Lower lobe of right lung (tissue), 2 donors: ENCODE measurements at regions not wholly inside any gene's neighbourhood (a gene's known extent, or its start where the extent isn't known, plus 50 kb on each side); places are given as distances from the start of the nearest gene placed in this dataset.

ENCODE experiments used
- ATAC-seq, 2 donors: fragments of 200-7000 bp; cut with Tn5 transposase; one replicate each; pipeline ENCODE4 v1.9.1; 2020 to 2022; ENCODE audit warnings: mild to moderate bottlenecking in 2 of 2, moderate library complexity in 2 of 2
- DNase-seq: peaks from one replicate; pipeline ENCODE4 v3.0.0-alpha.2; 2020
- H3K27ac ChIP-seq: fragments of 200-600 bp; one replicate; pipeline ENCODE4 v1.8.0; 2022
- H3K27me3 ChIP-seq: fragments of 200-600 bp; one replicate; pipeline ENCODE4 v1.8.0; 2022; ENCODE audit warnings: low read depth
- H3K36me3 ChIP-seq: fragments of 200-600 bp; one replicate; pipeline ENCODE4 v1.8.0; 2022; ENCODE audit warnings: mild to moderate bottlenecking
- H3K4me1 ChIP-seq: fragments of 200-600 bp; one replicate; pipeline ENCODE4 v1.8.0; 2022
- H3K4me3 ChIP-seq: fragments of 200-600 bp; one replicate; pipeline ENCODE4 v1.8.0; 2022; ENCODE audit warnings: mild to moderate bottlenecking
- H3K9me3 ChIP-seq: fragments of 200-600 bp; one replicate; pipeline ENCODE4 v1.8.0; 2022
- intact Hi-C: fragments of 100-400 bp; cut with DNase I; formaldehyde crosslinking; loops from one replicate; pipeline ENCODE4 v1.11.0; 2022
- TF ChIP-seq, protein P1 (sequence below): fragments of 200-600 bp; IDR thresholded peaks from one replicate; pipeline ENCODE4 v1.8.0; 2022; ENCODE audit warnings: antibody characterized with exemption, mild to moderate bottlenecking
- donor health status: DM: no; HTN: yes; CAD: no; lungs with severe emphysema.

DNA sequence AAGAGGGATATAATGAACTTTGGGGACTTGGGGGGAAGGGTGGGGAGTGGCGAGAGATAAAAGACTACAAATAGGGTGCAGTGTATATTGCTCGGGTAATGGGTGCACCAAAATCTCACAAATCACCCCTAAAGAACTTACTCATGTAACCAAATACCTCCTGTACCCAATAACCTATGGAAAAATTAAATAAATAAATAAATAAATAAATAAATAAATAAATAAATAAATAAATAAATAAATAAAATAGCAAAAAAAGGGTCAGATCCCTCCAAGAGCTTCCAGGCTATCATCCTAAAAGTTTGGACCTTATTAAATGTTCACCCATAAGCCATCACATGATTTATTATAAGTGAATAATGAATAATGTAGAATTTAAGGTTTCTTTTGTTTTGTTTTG is 636.1 kb upstream of the C16orf82 start:
- no peak for DNase-seq
- TF ChIP-seq, protein P1, sequence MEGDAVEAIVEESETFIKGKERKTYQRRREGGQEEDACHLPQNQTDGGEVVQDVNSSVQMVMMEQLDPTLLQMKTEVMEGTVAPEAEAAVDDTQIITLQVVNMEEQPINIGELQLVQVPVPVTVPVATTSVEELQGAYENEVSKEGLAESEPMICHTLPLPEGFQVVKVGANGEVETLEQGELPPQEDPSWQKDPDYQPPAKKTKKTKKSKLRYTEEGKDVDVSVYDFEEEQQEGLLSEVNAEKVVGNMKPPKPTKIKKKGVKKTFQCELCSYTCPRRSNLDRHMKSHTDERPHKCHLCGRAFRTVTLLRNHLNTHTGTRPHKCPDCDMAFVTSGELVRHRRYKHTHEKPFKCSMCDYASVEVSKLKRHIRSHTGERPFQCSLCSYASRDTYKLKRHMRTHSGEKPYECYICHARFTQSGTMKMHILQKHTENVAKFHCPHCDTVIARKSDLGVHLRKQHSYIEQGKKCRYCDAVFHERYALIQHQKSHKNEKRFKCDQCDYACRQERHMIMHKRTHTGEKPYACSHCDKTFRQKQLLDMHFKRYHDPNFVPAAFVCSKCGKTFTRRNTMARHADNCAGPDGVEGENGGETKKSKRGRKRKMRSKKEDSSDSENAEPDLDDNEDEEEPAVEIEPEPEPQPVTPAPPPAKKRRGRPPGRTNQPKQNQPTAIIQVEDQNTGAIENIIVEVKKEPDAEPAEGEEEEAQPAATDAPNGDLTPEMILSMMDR = no peak
- intact Hi-C loops = no loop called here

DNA sequence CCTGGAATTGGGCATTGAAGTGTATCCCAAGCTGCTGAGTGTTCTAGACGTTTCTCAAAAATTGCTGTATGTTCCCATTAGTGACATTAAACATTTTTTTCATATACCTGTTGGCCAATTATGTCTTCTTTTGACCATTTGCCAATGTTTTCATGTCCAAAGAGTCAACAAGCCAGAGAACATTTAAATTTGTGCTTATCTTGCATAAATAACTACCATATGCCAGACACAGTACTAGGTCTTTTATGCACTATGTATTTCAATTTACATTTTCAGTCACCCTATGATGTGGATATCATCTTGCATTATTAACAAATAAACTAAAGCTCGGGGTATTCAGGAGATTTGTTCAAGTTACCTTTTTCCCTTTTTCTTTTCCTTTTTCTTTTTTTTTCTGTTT is 632.9 kb upstream of the C16orf82 start:
- TF ChIP-seq, protein P1 = no peak
- Histone ChIP-seq H3K4me1 (no peaks in the 10 kb centered on the region), H3K27ac (no peak overlapping the region), H3K27me3 (no peaks in the 10 kb centered on the region), H3K36me3 (no peaks in the 10 kb centered on the region), H3K4me3 (no peak overlapping the region), H3K9me3 (no peaks in the 10 kb centered on the region)
- ATAC-seq (no peak), DNase-seq (no peak)
- intact Hi-C loops = no loop called here

More for the DNA sequence above, 636.1 kb upstream of the C16orf82 start:
- Histone ChIP-seq H3K9me3 (no peaks in the 10 kb centered on the region), H3K36me3 (no peaks in the 10 kb centered on the region), H3K27me3 (no peaks in the 10 kb centered on the region), H3K4me1 (no peaks in the 10 kb centered on the region), H3K4me3 (no peak overlapping the region), H3K27ac (no peak overlapping the region)
- ATAC-seq = no peak

DNA sequence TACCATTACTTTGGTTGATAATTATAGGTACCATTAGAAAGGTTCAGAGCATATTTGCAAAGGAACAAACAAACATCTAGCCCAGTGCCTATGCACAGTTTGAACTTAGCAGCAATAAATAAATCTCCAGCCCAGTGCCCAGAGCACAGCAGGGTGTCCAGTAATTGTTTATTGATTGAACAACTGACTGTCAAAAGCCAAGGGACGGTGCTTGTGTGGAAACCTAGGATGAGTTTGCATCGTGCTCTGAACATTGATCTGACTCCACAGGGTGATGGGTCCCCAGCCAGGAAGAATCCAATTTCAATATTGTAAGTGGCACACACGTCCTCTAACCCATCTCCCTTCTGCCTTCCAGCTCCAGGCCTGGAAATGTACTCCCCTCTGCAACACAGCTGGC is 625.5 kb upstream of the C16orf82 start:
- intact Hi-C loops = no loop called here
- Histone ChIP-seq H3K27me3 (no peaks in the 10 kb centered on the region), H3K36me3 (no peaks in the 10 kb centered on the region), H3K27ac (no peak overlapping the region), H3K4me3 (no peak overlapping the region), H3K9me3 (no peaks in the 10 kb centered on the region), H3K4me1 (no peaks in the 10 kb centered on the region)
- TF ChIP-seq, protein P1 = no peak
- ATAC-seq (no peak), DNase-seq (no peak)

DNA sequence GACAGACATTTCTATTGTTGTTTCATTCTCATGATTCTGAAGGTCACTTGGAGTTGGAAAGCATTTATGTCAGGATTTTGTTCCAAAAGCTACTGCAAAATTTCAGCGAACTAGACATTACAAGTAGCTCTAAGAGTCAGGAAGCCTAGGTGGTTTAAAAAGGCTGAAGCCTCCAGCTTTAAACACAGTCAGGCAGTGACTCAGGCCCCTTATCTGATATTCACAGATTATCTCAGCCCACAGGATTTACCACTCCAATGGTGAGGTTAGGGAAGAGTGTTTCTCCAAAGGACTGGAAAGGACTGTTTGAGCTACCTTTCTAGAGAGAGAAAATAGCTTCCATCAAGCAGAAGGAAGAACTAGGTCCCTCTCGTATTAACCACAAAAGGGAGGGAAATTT is 624.4 kb upstream of the C16orf82 start:
- no peaks in the 10 kb centered on the region for H3K27me3 ChIP-seq
- H3K4me3 ChIP-seq = no peak overlapping the region
- H3K36me3 ChIP-seq = no peaks in the 10 kb centered on the region
- no peak for ATAC-seq
- intact Hi-C loops = no loop called here
- no peak overlapping the region for H3K27ac ChIP-seq
- no peaks in the 10 kb centered on the region for H3K4me1 ChIP-seq
- DNase-seq = no peak
- no peaks in the 10 kb centered on the region for H3K9me3 ChIP-seq
- TF ChIP-seq, protein P1 = no peak

DNA sequence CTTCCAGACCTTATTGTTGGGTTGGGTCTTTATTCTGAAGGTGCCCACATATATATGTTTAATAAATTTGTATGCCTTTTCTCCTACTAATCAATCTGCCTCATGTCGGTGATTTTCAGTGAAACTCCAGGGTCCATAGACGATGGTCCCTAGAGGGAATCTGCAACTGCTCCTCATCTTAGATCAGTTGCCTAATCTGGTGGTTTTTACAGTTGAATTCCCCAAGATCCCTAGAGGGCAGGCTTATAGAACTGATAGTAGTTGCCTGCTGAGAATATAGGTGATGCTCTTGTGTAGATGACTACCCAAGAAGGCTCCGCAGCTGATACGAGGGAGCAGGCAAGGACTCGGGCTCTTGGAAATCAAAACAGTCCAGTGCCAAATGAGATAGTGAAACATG is 619.2 kb upstream of the C16orf82 start:
- DNase-seq (no peak), ATAC-seq (no peak)
- Histone ChIP-seq H3K4me3 (no peak overlapping the region), H3K9me3 (no peaks in the 10 kb centered on the region), H3K27ac (no peak overlapping the region), H3K36me3 (no peaks in the 10 kb centered on the region), H3K4me1 (no peaks in the 10 kb centered on the region), H3K27me3 (no peaks in the 10 kb centered on the region)
- intact Hi-C loops = no loop called here
- TF ChIP-seq, protein P1 = no peak

DNA sequence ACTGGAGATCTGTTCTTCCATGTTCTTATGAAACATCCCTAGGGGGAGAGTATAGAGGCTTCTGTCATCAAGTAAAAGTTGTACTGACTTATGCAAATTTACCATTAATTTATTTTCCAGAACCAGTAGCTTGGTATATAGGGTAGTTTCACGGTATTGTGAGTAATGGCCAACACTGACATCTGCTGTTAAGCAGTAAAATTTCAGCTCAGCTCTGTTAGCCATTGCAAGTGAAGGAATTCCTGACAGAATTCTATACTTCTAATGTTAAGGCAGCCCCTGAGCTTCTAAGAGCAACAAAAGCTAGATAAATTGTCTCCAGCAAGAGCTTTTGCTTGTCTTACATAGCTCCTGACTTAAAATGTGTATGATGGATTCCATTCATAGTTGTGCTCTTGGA is 613.5 kb upstream of the C16orf82 start:
- Histone ChIP-seq H3K4me1 (no peaks in the 10 kb centered on the region), H3K36me3 (no peaks in the 10 kb centered on the region), H3K4me3 (no peak overlapping the region), H3K27me3 (no peaks in the 10 kb centered on the region), H3K27ac (no peak overlapping the region), H3K9me3 (no peaks in the 10 kb centered on the region)
- DNase-seq = no peak
- no peak for ATAC-seq
- intact Hi-C loops = no loop called here
- TF ChIP-seq, protein P1 = no peak
